ENCODE measurements at regions not wholly inside any gene's neighbourhood (a gene's known extent, or its start where the extent isn't known, plus 50 kb on each side); places are given as distances from the start of the nearest gene placed in this dataset.

DNA sequence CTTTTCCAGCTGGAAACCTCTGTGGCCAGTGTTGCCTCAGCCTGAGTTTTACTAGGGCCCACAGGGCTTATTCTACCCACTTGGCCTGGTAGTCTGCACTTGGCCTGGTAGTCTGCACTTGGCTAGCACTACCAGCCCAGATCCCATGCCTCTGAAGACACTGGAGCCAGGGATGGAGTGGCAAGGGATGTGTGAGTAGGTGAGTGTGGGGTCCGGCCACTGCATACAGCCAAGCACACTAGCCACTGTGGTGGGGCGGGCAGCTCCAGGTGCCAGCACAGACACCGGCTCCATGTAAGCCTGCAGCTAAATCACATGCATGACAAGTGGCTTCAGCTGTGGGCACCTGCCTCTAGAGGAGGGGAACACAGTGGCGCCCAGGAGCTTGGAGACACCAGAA, 63.4 kb upstream of the NAV3 start:
- ATAC-seq, result no peak
- no peak for TF ChIP-seq CTCF (IDR thresholded peaks at IDR 0.05)
- H3K9me3 ChIP-seq, result peaks cover 8% of the 10 kb centered on the region
- no peaks in the 10 kb centered on the region for H3K36me3 ChIP-seq
- no peaks in the 10 kb centered on the region for H3K27me3 ChIP-seq (ENCODE audit: low read depth)
- H3K4me3 ChIP-seq, result no peak overlapping the region
- intact Hi-C loops (cut with DNase I), result no loop called here
- no peaks in the 10 kb centered on the region for H3K4me1 ChIP-seq
- no peak for DNase-seq
- no peak overlapping the region for H3K27ac ChIP-seq

DNA sequence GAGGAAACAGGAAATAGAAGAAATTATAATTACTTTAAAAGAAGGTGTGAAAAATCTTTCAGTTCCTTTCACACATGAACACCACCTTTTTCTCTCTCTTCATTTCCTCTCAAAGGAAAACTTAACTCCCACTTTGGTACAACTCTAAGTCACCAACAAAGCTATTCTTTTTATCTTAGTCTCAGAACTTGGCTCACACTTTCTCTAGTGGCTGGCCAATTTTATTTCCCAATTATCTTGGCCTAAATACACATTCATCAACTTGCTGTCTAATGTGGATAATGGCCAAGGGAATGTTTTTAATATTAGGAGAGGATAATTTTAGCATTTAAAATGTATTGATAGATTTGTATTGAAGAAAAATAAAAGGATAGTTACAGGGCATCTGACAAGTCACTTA, 64.5 kb upstream of the NAV3 start:
- Histone ChIP-seq H3K4me3 (no peak overlapping the region), H3K27ac (no peak overlapping the region), H3K4me1 (no peaks in the 10 kb centered on the region), H3K36me3 (no peaks in the 10 kb centered on the region), H3K9me3 (peaks cover 8% of the 10 kb centered on the region), H3K27me3 (ENCODE audit: low read depth) (no peaks in the 10 kb centered on the region)
- no peak for ATAC-seq
- intact Hi-C loops (cut with DNase I), result no loop called here
- DNase-seq, result no peak
- TF ChIP-seq CTCF (IDR thresholded peaks at IDR 0.05), result no peak

GRCh38 chr12:77761286-77761685, 69.4 kb upstream of the NAV3 start:
- no peaks in the 10 kb centered on the region for H3K36me3 ChIP-seq
- TF ChIP-seq CTCF (IDR thresholded peaks at IDR 0.05), result no peak
- ATAC-seq (no peak), DNase-seq (no peak)
- no peaks in the 10 kb centered on the region for H3K9me3 ChIP-seq
- no peaks in the 10 kb centered on the region for H3K4me1 ChIP-seq
- no peak overlapping the region for H3K27ac ChIP-seq
- intact Hi-C loops (cut with DNase I), result no loop called here
- no peaks in the 10 kb centered on the region for H3K27me3 ChIP-seq (ENCODE audit: low read depth)
- H3K4me3 ChIP-seq, result no peak overlapping the region

DNA sequence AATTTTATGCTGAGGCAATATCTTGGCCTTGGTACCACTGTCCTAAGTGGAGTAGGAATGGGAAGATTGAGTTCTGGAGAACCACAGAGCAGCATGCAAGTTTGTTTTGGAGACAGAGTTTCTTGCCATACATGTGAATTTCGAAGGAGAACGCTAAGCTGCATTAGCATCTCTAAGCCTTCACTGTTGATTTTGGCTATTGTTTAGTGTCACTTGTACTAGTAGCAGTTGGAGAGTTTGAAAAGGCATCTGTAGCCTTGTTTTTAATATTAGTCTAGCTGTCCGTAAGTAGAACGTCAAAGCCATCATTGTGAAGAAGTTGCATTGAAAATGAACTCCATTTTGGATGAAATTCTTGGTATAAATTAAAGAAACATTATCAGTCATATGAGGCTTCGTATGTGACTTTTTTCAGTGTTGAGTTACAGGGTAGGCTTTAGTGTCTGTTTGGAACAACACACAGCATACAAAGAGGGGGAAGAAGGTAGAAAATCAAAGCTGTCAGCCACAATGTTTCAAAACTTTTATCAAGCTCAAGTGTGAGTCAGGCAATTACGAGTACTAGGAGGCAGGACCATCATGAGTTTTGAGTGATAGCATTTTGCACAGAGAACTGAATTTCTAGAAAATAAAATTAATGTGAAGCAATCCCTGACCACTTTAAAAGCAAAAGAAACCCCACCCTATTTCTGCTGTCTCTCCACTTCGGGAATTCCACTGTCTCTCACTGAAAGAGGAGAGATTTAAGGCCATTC, 70.2 kb upstream of the NAV3 start:
- DNase-seq, result no peak
- H3K36me3 ChIP-seq, result no peaks in the 10 kb centered on the region
- no peak overlapping the region for H3K27ac ChIP-seq
- no peaks in the 10 kb centered on the region for H3K9me3 ChIP-seq
- TF ChIP-seq CTCF (IDR thresholded peaks at IDR 0.05), result no peak
- no peak overlapping the region for H3K4me3 ChIP-seq
- no peaks in the 10 kb centered on the region for H3K27me3 ChIP-seq (ENCODE audit: low read depth)
- intact Hi-C loops (cut with DNase I), result no loop called here
- H3K4me1 ChIP-seq, result no peaks in the 10 kb centered on the region
- no peak for ATAC-seq

- Histone ChIP-seq H3K4me1 (no peaks in the 10 kb centered on the region), H3K27me3 (ENCODE audit: low read depth) (no peaks in the 10 kb centered on the region), H3K27ac (no peak overlapping the region), H3K4me3 (no peak overlapping the region), H3K9me3 (no peaks in the 10 kb centered on the region), H3K36me3 (no peaks in the 10 kb centered on the region)
- ATAC-seq (no peak), DNase-seq (no peak)
- intact Hi-C loops (cut with DNase I), result no loop called here
- TF ChIP-seq CTCF (IDR thresholded peaks at IDR 0.05), result no peak
These were observed 76.6 kb upstream of the NAV3 start for GRCh38 chr12:77754086-77754485.

Data from lower lobe of right lung (tissue), 2 donors.